Adrenal gland (tissue), 5 donors: ENCODE measurements at regions not wholly inside any gene's neighbourhood (a gene's known extent, or its start where the extent isn't known, plus 50 kb on each side); places are given as distances from the start of the nearest gene placed in this dataset.
A peak's percentile ranks its signal among the peaks of the same experiment; 100 is the strongest.

Experiments used
- POLR2A ChIP-seq, 2 donors: fragments of 450-650 bp; IDR thresholded peaks; one replicate each; pipeline ENCODE4 v1.6.1; 2017; ENCODE audit warnings: antibody characterized with exemption in 2 of 2, mild to moderate bottlenecking in 2 of 2, moderate library complexity in 1 of 2
- TF ChIP-seq, protein P1 (sequence below), 6 experiments: fragments of 450-650 bp in 4 of 6; fragments of 200-600 bp in 2 of 6; sonication (generic) in 1 of 6; IDR thresholded peaks; 1 replicate in 5 of 6; 2 replicates in 1 of 6; pipeline versions ENCODE4 v1.5.1 to v1.8.0; 2016 to 2021; ENCODE audit warnings: antibody characterized with exemption in 6 of 6, mild to moderate bottlenecking in 2 of 6, moderate library complexity in 1 of 6
- donor health status: DM: no; HTN: no; CAD: no.

DNA sequence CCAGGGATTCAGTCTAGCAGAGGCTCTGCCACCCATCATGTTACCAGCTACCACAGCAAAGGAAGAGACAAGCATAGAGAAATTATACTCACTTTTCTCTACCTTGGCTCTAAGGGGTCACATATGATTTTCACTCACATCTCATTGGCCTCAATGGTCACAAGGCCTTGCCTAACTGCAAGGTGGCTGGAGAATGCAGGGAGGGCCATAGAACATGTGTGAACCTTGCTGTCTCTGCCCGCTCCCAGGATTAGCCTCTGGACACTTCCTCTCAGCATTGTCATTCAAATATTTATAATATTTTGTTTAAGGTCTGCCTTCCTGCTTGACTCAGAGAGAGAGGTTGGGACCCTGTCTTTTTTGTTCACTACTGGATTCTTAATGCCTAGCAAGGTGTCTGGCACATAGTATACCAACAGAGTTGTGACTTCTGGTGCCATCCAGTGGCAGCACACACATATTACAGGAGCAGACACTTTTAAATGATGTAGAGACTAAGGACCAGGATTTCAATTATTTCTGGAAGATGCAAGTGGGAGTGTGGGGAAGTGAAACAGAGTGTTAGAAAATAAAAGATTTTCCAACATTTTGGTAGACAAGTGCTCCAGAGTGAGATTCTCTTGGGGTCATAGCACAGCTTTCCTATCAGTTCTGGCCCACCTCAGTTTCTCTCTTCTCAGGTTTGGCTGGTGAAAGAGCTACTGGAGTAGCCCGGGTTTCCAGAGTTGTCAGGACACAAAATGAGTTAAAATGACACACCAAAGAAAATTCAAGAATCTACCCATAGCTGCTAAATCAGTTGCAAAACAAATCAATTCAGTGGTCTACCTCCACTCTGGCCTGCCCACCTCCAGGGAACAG is 119.0 kb upstream of the RASGRP1 start:
- TF ChIP-seq, protein P1, sequence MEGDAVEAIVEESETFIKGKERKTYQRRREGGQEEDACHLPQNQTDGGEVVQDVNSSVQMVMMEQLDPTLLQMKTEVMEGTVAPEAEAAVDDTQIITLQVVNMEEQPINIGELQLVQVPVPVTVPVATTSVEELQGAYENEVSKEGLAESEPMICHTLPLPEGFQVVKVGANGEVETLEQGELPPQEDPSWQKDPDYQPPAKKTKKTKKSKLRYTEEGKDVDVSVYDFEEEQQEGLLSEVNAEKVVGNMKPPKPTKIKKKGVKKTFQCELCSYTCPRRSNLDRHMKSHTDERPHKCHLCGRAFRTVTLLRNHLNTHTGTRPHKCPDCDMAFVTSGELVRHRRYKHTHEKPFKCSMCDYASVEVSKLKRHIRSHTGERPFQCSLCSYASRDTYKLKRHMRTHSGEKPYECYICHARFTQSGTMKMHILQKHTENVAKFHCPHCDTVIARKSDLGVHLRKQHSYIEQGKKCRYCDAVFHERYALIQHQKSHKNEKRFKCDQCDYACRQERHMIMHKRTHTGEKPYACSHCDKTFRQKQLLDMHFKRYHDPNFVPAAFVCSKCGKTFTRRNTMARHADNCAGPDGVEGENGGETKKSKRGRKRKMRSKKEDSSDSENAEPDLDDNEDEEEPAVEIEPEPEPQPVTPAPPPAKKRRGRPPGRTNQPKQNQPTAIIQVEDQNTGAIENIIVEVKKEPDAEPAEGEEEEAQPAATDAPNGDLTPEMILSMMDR (IDR thresholded peaks at IDR 0.05), result peak; percentile 67 to 85 (median 75)
- no peak for TF ChIP-seq POLR2A (IDR thresholded peaks at IDR 0.05)
